Femur (tissue), 1 donor: ENCODE measurements at regions not wholly inside any gene's neighbourhood (a gene's known extent, or its start where the extent isn't known, plus 50 kb on each side); places are given as distances from the start of the nearest gene placed in this dataset.

Experiments
- DNase-seq: peaks from one replicate; pipeline ENCODE4 v3.0.0-alpha.2; 2017

- DNase-seq, result no peak
Observed at GRCh38 chr4:137194670-137195069, 337.6 kb downstream of the PCDH18 start.

- DNase-seq, result no peak
Observed at GRCh38 chr4:137193564-137193963, 338.7 kb downstream of the PCDH18 start.

GRCh38 chr4:137181293-137181899 lies 350.9 kb downstream of the PCDH18 start:
- DNase-seq, result no peak

- DNase-seq, result no peak
Observed at GRCh38 chr4:137180349-137180748, 351.9 kb downstream of the PCDH18 start.

GRCh38 chr4:137156807-137157206 lies 375.5 kb downstream of the PCDH18 start:
- DNase-seq, result no peak

GRCh38 chr4:137156054-137156453 lies 376.2 kb downstream of the PCDH18 start:
- DNase-seq, result no peak

- DNase-seq, result no peak
Observed at GRCh38 chr4:137131201-137131600, 401.1 kb downstream of the PCDH18 start.

- no peak for DNase-seq
Observed at GRCh38 chr4:137129845-137130244, 402.4 kb downstream of the PCDH18 start.

GRCh38 chr4:137129441-137129840 lies 402.9 kb downstream of the PCDH18 start:
- DNase-seq, result no peak

GRCh38 chr4:137125011-137125410 lies 407.3 kb downstream of the PCDH18 start:
- DNase-seq, result peak; percentile 25

- peak; percentile 22 for DNase-seq
Observed at GRCh38 chr4:137124278-137124932, 407.9 kb downstream of the PCDH18 start.

- DNase-seq, result no peak
Observed at GRCh38 chr4:137122876-137123275, 409.4 kb downstream of the PCDH18 start.

- DNase-seq, result no peak
Observed at GRCh38 chr4:137116144-137116543, 416.1 kb downstream of the PCDH18 start.

- DNase-seq, result no peak
Observed at GRCh38 chr4:137106733-137107132, 425.6 kb downstream of the PCDH18 start.

GRCh38 chr4:137106287-137106686 lies 426.0 kb downstream of the PCDH18 start:
- no peak for DNase-seq

- no peak for DNase-seq
Observed at GRCh38 chr4:137090951-137091350, 441.3 kb downstream of the PCDH18 start.

- no peak for DNase-seq
Observed at GRCh38 chr4:137083571-137084135, 448.6 kb downstream of the PCDH18 start.

- DNase-seq, result no peak
Observed at GRCh38 chr4:137082061-137082460, 450.2 kb downstream of the PCDH18 start.

GRCh38 chr4:137076908-137077307 lies 455.4 kb downstream of the PCDH18 start:
- DNase-seq, result no peak

GRCh38 chr4:137075586-137075985 lies 456.7 kb downstream of the PCDH18 start:
- DNase-seq, result no peak

GRCh38 chr4:137070614-137071013 lies 461.7 kb downstream of the PCDH18 start:
- no peak for DNase-seq

GRCh38 chr4:137069473-137069872 lies 462.8 kb downstream of the PCDH18 start:
- DNase-seq, result no peak

GRCh38 chr4:137067735-137068134 lies 464.6 kb downstream of the PCDH18 start:
- DNase-seq, result no peak

- no peak for DNase-seq
Observed at GRCh38 chr4:137065311-137065710, 467.0 kb downstream of the PCDH18 start.

GRCh38 chr4:137063961-137064360 lies 468.3 kb downstream of the PCDH18 start:
- no peak for DNase-seq
